ENCODE measurements at regions not wholly inside any gene's neighbourhood (a gene's known extent, or its start where the extent isn't known, plus 50 kb on each side); places are given as distances from the start of the nearest gene placed in this dataset.
"Not testable (repeated sequence)": the region's sequence is repeated elsewhere in the genome, so short reads cannot be mapped to it uniquely, and the experiment has no call there.

GRCh38 chr14:22262881-22263280 is 326.1 kb downstream of the DAD1 start:
- no peak for DNase-seq (ENCODE audit: low read depth)

- no peak for DNase-seq (ENCODE audit: low read depth)
These were observed 333.7 kb downstream of the DAD1 start for GRCh38 chr14:22255017-22255950.

GRCh38 chr14:22252686-22253085 is 336.3 kb downstream of the DAD1 start:
- no peak for DNase-seq (ENCODE audit: low read depth)

- no peak for DNase-seq (ENCODE audit: low read depth)
These were observed 337.9 kb downstream of the DAD1 start for GRCh38 chr14:22251090-22251489.

- DNase-seq (ENCODE audit: low read depth), result no peak
These were observed 339.3 kb downstream of the DAD1 start for GRCh38 chr14:22249770-22250169.

GRCh38 chr14:22243971-22244581 is 344.9 kb downstream of the DAD1 start:
- no peak for DNase-seq (ENCODE audit: low read depth)

GRCh38 chr14:22238320-22238719 is 350.7 kb downstream of the DAD1 start:
- not testable (repeated sequence) for DNase-seq (ENCODE audit: low read depth)

GRCh38 chr14:22233377-22233776 is 355.6 kb downstream of the DAD1 start:
- DNase-seq (ENCODE audit: low read depth), result no peak

- DNase-seq (ENCODE audit: low read depth), result no peak
These were observed 356.1 kb downstream of the DAD1 start for GRCh38 chr14:22232933-22233332.

- no peak for DNase-seq (ENCODE audit: low read depth)
These were observed 356.5 kb downstream of the DAD1 start for GRCh38 chr14:22232486-22232885.

GRCh38 chr14:22231018-22231417 is 358.0 kb downstream of the DAD1 start:
- DNase-seq (ENCODE audit: low read depth), result no peak

- DNase-seq (ENCODE audit: low read depth), result no peak
These were observed 358.5 kb downstream of the DAD1 start for GRCh38 chr14:22230517-22230916.

- DNase-seq (ENCODE audit: low read depth), result no peak
These were observed 361.9 kb downstream of the DAD1 start for GRCh38 chr14:22227084-22227483.

GRCh38 chr14:22226381-22226780 is 362.6 kb downstream of the DAD1 start:
- peak; percentile 5 for DNase-seq (ENCODE audit: low read depth)

GRCh38 chr14:22225516-22226140 is 363.4 kb downstream of the DAD1 start:
- DNase-seq (ENCODE audit: low read depth), result no peak

GRCh38 chr14:22221508-22221907 is 367.5 kb downstream of the DAD1 start:
- DNase-seq (ENCODE audit: low read depth), result peak; percentile 8

GRCh38 chr14:22220427-22220826 is 368.6 kb downstream of the DAD1 start:
- no peak for DNase-seq (ENCODE audit: low read depth)

GRCh38 chr14:22218728-22219127 is 370.3 kb downstream of the DAD1 start:
- no peak for DNase-seq (ENCODE audit: low read depth)

GRCh38 chr14:22213120-22213519 is 375.9 kb downstream of the DAD1 start:
- DNase-seq (ENCODE audit: low read depth), result no peak

GRCh38 chr14:22210906-22211305 is 378.1 kb downstream of the DAD1 start:
- no peak for DNase-seq (ENCODE audit: low read depth)

- DNase-seq (ENCODE audit: low read depth), result no peak
These were observed 379.0 kb downstream of the DAD1 start for GRCh38 chr14:22210026-22210425.

- DNase-seq (ENCODE audit: low read depth), result no peak
These were observed 386.0 kb downstream of the DAD1 start for GRCh38 chr14:22203036-22203435.

GRCh38 chr14:22202313-22202712 is 386.7 kb downstream of the DAD1 start:
- no peak for DNase-seq (ENCODE audit: low read depth)
